Stimulated activated CD8-positive, alpha-beta memory T cell treated with anti-CD3 and anti-CD28 coated beads, Interleukin-15, amount 100 ng/mL, for 1 hour (primary cell): ENCODE measurements at regions not wholly inside any gene's neighbourhood (a gene's known extent, or its start where the extent isn't known, plus 50 kb on each side); places are given as distances from the start of the nearest gene placed in this dataset.
"Not testable (repeated sequence)": the region's sequence is repeated elsewhere in the genome, so short reads cannot be mapped to it uniquely, and the experiment has no call there.

Experiments
- DNase-seq: peaks from one replicate; pipeline ENCODE4 v3.0.0-alpha.2; 2020; ENCODE audit warnings: low read depth

DNA sequence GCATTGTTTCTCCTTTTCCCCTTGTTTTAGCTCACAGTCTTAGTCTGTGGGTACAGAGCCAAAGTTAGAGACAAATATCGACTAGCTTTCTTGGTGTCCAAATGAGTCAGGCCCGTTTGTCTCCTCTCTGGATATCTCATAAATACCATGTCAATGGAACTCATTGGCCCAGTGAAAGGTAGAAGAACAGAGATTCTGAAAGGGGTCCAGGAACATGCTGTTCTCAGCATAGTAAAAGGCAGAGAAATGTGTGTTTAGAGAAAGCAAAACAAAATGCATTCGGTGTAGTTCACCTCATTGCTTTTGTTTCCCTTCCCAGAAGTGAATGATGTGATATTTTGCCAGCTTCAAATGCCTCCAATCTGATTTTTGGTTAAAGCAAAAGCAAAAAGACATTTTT lies 238.6 kb upstream of the SLC8A1 start:
- no peak for DNase-seq

DNA sequence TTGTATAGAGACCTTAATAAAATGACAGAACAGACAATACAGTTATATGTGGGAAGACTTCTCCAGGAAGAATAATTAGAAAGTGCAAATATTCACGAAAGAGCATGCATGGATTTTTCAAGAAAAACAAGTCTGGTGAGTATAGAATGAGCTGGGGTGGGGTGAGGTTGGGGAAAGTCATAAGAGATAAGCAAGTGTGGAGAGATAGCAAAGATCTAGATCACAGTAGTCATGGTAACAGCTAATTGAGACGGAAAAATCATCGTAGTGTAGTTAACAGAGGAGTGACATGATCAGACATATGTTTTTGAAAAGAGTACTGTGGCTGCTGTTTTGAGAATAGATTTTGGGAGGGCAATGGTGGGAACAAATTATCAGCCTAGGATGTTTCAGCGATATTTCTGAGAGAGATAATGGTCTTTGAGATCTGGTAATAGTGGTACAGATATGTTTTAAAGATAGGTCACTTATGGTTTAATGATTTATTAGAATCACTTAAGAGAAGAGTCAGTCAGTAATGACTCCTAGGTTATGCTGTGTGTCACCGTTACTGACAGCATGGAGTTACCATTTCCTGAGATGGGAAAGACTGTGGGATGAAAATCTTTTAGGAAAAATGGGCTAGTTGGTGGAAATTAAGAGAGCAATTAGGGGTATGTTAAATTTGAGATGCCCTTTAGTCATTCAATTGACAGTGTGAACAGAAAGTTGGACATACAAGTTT lies 248.5 kb upstream of the SLC8A1 start:
- DNase-seq, result no peak

DNA sequence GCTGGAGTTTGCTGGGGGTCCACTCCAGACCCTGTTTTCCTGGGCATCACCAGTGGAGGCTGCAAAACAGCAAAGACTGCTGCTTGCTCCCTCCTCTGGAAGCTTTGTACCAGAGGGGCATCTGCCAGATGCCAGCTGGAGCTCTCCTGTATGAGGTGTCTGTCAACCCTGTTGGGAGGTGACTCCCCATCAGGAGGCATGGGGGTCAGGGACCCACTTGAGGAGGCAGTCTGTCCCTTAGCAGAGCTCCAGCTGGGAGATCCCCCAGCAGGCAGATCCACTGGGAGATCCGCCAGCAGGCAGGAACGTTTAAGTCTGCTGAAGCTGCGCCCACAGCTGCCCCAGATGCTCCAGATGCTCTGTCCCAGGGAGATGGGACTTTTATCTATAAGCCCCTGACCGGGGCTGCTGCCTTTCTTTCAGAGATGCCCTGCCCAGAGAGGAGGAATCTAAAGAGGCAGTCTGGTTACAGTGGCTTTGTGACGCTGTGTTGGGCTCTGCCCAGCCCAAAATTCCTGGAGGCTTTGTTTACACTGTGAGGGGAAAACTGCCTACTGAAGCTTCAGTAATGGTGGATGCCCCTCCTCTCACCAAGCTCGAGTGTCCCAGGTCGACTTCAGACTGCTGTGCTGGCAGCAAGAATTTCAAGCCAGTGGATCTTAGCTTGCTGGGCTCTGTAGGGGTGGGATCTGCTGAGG lies 260.5 kb upstream of the SLC8A1 start:
- DNase-seq, result not testable (repeated sequence)

DNA sequence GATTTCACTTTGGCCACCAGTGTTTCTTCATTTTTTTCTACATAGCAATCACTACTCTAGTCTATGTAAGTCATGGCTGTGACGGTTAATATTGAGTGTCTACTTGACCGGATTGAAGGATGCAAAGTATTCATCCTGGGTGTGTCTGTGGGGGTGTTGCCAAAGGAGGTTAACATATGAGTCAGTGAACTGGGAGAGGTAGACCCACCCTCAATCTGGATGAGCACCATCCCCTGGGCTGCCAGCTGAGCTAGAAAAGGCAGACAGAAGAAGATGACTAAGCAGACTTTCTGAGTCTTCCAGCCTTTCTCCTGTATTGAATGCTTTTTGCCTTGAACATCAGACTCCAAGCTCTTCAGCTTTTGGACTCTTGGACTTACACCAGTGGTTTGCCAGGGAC lies 265.0 kb upstream of the SLC8A1 start:
- DNase-seq, result no peak

DNA sequence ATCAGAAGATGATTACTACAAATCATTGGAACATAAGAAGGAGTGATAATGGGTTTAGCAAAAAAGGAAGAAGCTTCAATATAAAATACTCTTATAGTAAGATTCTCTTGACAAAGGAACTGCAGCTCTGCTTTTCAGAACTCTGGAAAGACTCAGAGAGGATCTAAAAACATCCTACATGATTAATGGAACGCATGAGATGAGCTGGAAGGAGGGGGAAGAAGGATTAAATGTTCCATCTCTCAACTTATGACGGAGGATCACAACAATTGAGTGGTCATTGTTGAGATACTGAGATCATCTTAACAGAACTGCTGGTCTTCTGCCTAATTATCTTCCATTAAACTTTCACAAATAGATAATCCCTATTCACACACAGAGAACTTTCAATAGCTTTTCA lies 267.5 kb upstream of the SLC8A1 start:
- DNase-seq, result no peak

DNA sequence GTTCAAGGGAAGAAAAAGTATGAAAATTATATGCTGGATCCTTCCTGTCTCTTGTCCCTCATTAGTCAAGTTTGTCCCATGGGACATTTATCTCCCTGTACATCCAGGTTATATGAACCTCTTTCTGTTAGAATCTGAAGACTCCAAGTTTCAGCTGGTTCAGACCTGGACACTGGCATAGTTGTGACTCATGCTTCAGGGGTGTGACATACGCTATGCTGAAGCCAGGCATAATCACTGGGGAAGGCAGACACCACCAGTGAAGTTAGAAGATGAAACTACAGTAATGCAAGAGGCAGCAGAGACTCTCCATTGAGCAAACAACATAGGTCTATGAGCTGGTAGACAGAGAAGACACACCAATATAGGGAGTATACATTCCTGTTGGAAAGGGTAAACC lies 269.7 kb upstream of the SLC8A1 start:
- DNase-seq, result no peak

DNA sequence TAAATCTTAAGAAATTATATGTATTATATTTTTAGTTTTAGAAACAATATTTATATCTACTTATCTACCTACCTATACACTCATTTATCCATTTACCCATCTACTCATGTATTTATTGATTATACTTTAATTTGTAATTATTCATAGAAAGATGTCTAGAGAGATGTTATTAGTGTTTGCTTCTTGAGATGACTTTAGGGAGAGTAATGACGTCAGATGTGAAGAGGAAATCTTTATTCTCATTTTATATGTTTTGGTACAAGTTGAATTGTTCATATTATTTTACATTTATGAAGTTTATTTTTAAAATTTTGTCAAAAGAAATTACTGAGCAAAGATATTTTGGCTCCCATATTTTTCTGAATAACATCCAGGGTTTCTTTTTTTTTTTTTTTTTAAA lies 271.3 kb upstream of the SLC8A1 start:
- no peak for DNase-seq

DNA sequence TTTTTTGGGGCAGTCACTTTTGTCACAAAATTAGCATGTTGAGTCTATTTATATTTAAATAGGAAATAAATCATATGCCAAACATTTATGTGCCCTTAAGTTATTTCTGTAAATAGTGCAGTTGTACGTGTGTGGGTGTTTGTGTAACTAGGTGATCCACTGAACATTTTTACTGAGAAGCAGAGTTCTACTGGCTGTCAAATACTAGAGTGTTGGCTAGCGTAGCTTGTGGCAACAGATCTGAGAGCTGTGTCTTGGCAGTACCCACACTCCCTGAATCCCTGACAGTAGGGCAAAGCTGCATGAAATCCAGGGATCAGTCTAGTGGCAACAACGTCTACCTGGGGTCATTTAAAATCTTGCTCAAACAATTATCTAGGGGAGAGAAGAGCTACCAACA lies 273.1 kb upstream of the SLC8A1 start:
- DNase-seq, result no peak

DNA sequence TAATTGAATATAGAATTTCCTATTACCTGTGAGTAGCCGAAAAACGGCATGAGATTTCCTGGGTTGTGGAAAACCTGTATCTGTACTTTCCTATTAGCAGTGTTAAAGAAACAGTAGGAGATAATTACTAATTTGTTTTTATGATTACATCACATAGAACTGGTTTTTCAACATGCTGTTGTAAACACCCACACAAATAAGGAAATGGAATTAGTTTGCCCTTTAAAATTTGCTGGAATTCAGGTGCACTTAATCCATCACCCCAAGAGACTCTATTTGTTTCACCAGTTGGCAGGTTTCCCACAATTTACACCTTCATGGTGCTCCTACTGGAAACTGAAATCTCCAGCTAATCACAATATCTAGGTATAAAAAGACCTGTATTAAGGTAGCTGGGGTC lies 274.1 kb upstream of the SLC8A1 start:
- no peak for DNase-seq

DNA sequence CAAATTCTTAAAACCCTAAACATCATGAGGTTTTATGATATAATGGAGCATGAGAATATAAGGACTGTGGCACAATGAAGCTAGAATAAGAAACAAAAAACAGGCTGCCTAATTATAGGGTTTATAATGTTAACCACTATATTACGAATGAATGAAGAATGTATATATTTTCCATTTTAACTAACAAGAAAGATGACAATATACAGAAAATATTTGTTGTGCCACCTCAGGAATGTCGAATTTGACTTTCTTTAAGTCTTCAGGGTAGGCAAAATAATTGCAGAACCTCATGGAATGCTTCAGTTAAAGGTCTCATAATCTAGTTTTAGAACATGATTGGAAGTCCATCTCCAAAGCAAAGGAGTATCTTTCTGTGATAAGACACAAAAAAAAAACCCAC lies 282.9 kb upstream of the SLC8A1 start:
- no peak for DNase-seq

DNA sequence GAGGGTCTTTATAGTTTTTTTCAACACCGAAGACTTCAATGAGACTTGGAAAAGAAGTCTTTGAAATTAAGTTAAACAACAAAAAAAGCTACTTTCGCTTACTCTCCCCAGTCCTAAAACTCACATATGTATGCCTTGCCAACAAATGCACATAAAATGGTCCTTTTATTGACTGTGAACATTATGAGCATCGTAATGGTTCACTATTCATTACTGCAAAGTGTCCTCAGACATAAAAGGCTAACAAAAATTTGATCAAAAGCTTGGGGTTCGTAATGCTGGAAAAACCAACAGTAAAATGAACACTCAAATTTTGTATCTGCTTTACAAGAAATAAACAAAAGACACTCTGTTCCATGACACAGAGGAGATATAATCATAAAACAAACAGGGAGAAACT lies 285.3 kb upstream of the SLC8A1 start:
- no peak for DNase-seq

DNA sequence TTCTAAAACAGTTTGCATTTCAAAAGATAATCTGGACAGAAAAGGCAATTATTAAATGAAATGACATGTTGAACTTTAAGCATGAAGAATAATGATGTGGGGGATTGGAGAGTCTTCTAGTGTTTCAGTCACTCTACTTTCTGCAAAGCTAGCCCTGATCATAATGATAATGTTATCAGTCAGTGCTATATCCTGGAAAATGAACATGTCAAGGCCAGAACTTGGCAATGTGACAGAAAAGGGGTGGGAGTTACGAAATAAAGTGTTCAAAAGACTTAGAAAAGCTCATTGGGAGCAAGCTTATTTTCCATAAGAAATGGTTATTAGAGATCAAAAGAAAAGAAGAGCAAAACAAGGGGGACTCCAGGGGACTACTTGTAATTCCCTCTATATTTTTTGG lies 288.5 kb upstream of the SLC8A1 start:
- DNase-seq, result no peak

DNA sequence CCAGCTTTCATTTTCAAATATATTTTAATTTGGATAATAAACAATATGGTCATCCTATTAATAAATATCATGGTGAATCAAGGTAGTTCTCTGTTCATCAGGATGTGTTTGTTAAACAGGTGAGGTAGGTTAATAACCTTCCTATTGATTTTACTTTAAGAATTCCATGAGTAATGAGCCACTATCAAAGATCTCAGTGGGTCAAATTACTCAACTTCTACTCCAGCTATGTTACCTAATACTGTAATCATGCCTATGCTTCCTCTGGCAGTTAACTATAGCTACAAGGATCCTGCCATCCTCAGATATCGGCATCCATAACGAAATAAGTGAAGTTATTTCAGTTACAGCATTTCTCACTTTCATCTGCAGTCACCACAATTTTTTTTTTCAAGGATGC lies 289.6 kb upstream of the SLC8A1 start:
- no peak for DNase-seq

DNA sequence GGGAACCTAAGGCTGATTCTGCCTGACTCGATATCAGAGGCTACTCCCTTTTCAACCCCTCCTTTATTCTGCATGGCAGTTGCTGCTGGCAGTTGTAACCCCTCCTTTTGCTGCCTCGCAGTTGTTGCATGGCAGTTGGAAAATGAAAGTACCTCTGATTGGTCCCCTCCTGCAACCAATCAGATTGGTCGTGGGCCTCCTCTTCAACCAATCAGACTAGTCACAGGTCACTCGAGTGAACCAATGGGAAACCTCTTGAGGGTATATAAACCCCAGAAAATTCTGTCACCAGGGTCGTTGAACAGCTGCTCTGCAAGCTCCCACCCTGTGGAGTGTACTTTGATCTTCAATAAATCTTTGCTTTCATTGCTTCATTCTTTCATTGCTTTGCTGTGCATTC lies 294.3 kb upstream of the SLC8A1 start:
- no peak for DNase-seq

DNA sequence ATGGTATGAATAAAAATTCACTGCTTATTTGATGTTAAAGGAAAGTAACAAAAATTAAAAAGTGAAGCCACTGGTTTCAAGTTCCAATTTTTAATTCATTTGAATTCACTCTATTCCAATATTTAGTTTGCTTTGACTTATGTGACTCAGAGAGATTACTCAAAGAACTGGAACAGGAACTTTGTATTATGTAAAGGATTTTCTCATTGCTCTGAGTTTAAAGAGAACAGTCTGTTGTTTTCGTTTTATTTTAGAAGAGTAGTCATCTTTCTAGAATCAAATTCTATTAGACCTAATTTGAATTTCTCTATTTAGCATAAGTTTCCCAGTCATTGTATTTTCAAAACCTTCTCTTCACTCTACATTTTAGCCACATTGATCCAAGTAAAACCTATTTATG lies 300.1 kb upstream of the SLC8A1 start:
- no peak for DNase-seq

DNA sequence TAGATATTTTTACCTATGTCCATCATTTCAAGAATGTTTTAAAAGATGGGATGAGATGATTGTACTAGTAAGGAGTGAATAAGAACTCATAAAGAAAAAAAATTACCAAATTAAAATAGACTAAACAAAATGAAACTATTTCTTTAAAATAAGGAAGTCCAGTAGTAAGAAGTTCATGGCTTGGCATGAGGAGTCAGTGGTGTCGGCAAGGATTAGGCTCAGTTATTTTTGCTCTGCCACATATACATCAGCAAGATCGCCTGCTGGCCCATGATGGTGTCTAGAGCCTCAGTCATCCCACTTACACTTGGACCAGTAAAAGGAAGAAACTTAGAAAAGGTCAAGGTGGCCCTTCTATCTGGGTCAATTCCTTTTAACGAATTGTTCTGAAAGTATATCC lies 300.9 kb upstream of the SLC8A1 start:
- DNase-seq, result no peak

DNA sequence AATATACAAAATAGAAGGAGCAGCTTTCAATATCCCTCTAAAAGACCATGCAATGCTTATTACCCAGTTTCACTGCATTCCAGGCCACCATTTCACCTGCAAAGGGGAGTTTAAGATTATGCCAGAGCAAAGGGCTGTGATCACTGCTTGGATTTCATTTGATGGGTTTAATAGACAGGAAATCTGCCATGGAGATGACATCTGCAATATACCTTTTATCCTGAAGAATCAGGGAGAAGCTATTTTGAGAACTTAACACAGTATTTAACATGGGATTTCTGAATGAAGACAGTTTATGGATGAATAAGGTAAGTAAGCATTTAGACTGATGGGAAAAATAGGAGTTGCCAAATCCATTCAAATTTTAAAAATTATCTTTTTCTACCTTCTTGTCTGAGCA lies 303.0 kb upstream of the SLC8A1 start:
- no peak for DNase-seq

DNA sequence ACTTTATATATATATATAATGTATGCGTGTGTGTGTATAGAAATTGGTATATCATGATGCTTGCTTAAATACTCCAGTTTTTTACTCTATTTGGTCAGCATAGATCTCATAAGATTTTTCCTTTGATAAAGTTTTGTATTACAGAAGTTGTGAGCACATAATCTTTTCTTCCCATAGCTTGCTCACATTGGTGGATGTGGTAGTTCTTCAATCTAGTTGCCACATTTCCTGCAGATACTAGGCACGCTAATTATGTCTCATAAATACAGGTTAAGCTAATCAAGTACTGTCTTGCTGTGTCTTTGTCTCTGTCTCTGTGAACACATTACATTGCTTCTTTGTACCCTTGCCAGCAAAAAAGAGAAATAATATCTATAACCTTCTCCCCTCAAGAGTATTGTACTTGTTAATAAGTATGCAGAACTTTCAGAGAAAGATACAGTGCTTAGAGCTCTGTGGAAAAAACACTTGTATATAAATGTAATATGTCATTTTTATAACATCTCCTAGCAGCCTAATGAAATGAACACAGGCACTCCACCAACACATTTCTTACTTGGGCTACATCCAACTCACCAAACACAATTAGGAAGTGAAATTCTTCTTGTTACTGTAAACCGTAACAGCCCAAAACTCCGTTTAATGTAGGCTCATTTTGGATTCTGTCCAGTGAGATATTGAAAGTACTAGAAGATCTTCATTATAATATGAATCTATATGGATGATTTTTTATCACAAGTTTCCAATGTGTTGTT lies 306.7 kb upstream of the SLC8A1 start:
- DNase-seq, result no peak

DNA sequence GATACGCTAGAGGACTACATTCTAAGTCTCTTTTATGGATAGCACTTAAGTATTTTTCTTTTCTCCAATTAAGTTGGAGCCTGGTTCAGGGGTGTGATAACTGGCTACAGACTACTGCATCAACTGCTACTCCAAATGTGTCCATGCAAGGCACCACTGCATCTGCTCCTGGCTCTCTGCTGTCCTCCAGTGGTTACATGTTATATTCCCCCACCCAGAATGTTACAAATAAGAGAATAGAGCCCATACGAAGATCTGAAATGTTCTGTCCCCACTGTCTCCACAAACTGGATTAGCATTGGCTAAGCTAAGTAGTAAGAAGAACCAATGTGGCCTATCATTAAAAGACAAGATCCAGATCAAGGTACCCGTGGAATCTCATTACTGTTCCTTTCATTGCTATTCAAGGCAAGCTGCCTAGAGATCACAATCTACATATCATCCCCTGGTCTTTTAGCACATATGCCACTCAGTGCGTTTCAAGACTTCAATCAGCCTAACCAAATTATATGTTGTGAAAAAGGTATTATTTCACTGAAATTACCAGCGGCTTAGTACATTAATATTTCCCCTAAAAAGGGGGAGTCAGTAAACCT lies 308.3 kb upstream of the SLC8A1 start:
- DNase-seq, result no peak

DNA sequence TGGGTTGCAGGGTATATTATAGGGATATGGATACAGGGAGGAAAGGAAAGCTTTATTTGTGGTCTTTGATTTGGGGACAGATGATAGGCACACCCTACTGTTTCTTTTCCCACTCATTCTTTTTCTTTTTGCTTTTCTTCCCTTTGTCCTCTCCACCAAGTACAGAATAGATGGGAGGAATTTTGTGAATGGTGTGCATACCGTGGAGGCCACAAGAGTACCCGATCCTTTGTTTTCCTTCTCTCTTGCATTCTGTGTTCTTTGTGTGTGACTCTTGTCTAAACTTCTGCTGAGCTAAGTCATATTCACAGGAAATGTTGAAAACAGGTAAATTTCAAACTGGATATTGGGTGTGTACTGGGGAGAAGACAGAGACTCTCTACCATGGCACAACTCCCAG lies 321.4 kb upstream of the SLC8A1 start:
- no peak for DNase-seq

DNA sequence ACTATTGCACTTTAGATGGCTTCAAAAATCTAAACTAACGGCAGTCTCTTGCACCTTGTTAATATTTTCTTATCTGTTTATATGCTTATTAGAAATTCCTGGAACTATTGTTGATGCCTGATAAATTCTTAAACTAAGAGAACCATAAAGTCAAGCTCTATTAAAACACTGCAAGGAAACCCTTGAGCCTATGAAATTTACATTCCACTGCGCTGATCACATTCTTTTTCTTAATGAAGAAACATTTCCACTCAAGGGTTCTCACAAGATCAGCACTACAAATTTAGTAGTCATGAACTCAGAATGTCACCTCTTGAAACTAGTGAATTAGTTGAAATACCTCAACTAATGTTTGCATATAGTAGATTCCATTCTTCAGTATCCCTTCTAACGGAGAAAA lies 331.8 kb upstream of the SLC8A1 start:
- DNase-seq, result no peak

DNA sequence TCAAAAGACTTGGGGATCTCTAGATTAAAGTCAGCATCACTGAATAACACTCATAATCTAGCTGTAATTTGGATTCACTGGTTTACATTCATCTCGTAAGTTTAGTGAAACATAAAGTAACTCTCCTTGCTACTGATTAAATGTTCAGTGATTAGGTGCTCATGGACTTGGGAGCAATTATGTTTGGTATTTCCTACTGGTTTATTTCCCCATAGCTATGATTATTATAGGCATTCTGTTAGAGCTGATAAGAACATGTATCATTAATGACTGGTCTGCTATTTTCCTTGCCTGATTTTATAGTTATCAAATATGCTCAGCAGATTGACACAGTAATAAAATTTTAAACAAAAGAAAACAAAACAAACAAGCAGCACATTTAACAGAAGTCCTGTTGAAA lies 334.7 kb upstream of the SLC8A1 start:
- DNase-seq, result no peak

DNA sequence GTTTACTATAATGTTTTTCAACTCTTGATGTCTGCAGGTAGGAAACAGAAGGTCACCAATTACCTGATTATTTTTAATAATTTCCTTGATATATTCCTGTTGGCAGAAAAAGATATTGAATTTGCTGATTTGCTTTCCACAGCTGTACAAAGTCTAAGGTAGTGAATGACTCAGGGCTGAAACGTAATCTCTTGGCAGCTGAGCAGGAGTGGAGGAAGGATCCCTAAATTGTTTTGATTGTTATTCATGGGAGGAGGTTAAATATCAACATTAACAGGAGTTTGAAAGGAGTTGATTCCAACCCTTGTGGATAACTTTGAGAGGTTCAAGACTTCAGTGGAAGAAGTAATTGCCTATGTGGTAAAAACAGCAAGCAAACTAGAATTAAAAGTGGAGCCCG lies 345.2 kb upstream of the SLC8A1 start:
- no peak for DNase-seq
